GM23248 (cell line): ENCODE measurements at regions not wholly inside any gene's neighbourhood (a gene's known extent, or its start where the extent isn't known, plus 50 kb on each side); places are given as distances from the start of the nearest gene placed in this dataset.

Experiments
- DNase-seq: peaks from one replicate; pipeline ENCODE4 v3.0.0-alpha.2; 2015
- H2AFZ ChIP-seq: fragments of 200-600 bp; sonication (generic); 2 replicates; pipeline ENCODE4 v1.6.1; 2016; ENCODE audit warnings: antibody characterized with exemption
- H3F3A ChIP-seq: fragments of 200-600 bp; sonication (generic); 2 replicates; pipeline ENCODE4 v1.6.1; 2016; ENCODE audit warnings: mild to moderate bottlenecking, antibody characterized with exemption, mixed run types; ENCODE audit not compliant: insufficient read depth
- H3K27ac ChIP-seq: fragments of 200-600 bp; sonication (generic); 2 replicates; pipeline ENCODE4 v1.5.1; 2016; ENCODE audit warnings: mild to moderate bottlenecking
- H3K27me3 ChIP-seq: fragments of 200-600 bp; sonication (generic); replicated peaks from 2 replicates; pipeline ENCODE4 v1.6.1; 2016; ENCODE audit warnings: mild to moderate bottlenecking; ENCODE audit not compliant: insufficient read depth
- H3K36me3 ChIP-seq: fragments of 200-600 bp; sonication (generic); 2 replicates; pipeline ENCODE4 v1.6.1; 2016; ENCODE audit warnings: low read depth, mild to moderate bottlenecking
- H3K4me1 ChIP-seq: fragments of 200-600 bp; sonication (generic); 2 replicates; pipeline ENCODE4 v1.6.1; 2016; ENCODE audit warnings: mild to moderate bottlenecking; ENCODE audit not compliant: insufficient read depth
- H3K4me2 ChIP-seq: fragments of 200-600 bp; sonication (generic); one replicate; pipeline ENCODE4 v1.6.1; 2016; ENCODE audit warnings: mild to moderate bottlenecking; ENCODE audit not compliant: unreplicated experiment
- H3K4me3 ChIP-seq: fragments of 200-600 bp; sonication (generic); 2 replicates; pipeline ENCODE4 v1.5.1; 2016; ENCODE audit warnings: mild to moderate bottlenecking
- H3K79me2 ChIP-seq: fragments of 200-600 bp; sonication (generic); 2 replicates; pipeline ENCODE4 v1.6.1; 2016; ENCODE audit warnings: mild to moderate bottlenecking; ENCODE audit not compliant: insufficient read depth
- H3K9ac ChIP-seq: fragments of 200-600 bp; sonication (generic); 2 replicates; pipeline ENCODE4 v1.6.1; 2016; ENCODE audit warnings: mild to moderate bottlenecking
- H3K9me2 ChIP-seq: fragments of 200-600 bp; sonication (generic); 2 replicates; pipeline ENCODE4 v1.6.1; 2016; ENCODE audit warnings: mixed run types, mild to moderate bottlenecking, moderate library complexity; ENCODE audit not compliant: insufficient read depth
- H3K9me3 ChIP-seq: fragments of 200-600 bp; sonication (generic); one replicate; pipeline ENCODE4 v1.6.1; 2017; ENCODE audit warnings: low read depth
- H4K20me1 ChIP-seq: fragments of 200-600 bp; sonication (generic); 2 replicates; pipeline ENCODE4 v1.6.0; 2016; ENCODE audit not compliant: insufficient read depth
- EZH2 ChIP-seq: fragments of 200-600 bp; sonication (generic); IDR thresholded peaks from 2 replicates; pipeline ENCODE4 v1.6.1; 2018; ENCODE audit warnings: antibody characterized with exemption, mild to moderate bottlenecking; ENCODE audit not compliant: insufficient read depth, poor library complexity, severe bottlenecking
- EZH2phosphoT487 ChIP-seq: fragments of 200-600 bp; sonication (generic); IDR thresholded peaks from 2 replicates; pipeline ENCODE4 v1.6.1; 2018; ENCODE audit warnings: antibody characterized with exemption, moderate library complexity, mild to moderate bottlenecking, low read depth; ENCODE audit not compliant: insufficient read depth
- WGBS, 2 experiments: methylation state at CpG; one replicate each; pipeline ENCODE4 v1.1.6; 2015 to 2017; ENCODE audit warnings: low lambda C conversion rate in 2 of 2, low coverage in 1 of 2; ENCODE audit errors: missing lambda C conversion rate in 2 of 2; 5-methylcytosine and 5-hydroxymethylcytosine counted together
- in situ Hi-C: fragments of 300-500 bp; cut with MboI; formaldehyde crosslinking; loops from 2 replicates; pipeline ENCODE4 v1.15.0; 2020

DNA sequence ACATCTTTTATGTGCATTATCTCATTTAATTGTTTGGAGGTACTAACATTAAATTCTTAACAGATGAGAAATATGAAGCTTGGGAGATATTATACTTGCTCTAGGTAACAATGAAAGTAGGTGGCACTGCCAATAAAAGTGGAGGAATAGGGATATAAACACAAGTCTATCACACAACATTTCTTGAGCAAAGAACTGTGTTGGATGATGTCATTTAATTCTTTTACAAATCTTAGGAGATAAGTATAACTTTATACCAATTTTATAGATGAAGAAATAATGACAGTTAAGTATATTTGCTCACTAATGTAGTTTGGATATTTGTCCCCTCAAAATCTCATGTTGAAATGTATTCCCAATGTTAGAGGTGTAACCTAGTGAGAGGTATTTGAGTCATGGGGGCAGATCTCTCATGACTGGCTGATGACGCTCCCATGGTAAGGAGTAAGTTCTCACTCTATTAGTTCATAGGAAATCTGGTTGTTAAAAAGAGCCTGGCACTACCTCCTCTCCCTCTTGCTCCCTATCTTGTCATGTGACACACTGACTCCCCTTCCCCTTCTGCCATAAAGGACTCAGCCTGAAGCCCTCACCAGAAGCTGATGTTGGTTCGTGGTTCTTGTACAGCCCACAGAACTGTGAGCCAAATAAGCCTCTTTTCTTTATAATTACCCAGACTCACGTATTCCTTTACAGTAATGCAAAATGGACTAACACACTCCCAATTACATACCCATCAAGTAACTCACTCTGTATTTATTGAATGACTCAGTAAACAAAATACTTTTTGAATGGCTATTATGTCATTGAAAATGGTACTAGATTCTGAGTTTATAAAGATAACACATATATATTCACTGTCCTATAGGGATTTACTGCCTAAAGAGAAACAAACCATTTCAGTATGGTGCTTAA lies 146.8 kb upstream of the KITLG start:
- Histone ChIP-seq H3K27me3 (no peaks in the 10 kb centered on the region), H4K20me1 (no peaks in the 10 kb centered on the region), H3K4me3 (no peak overlapping the region), H3K79me2 (no peaks in the 10 kb centered on the region), H2AFZ (peak overlapping the region; percentile 73), H3K36me3 (no peaks in the 10 kb centered on the region), H3K4me2 (peak overlapping the region; percentile 56), H3F3A (peaks cover 26% of the 10 kb centered on the region), H3K4me1 (peaks cover 36% of the 10 kb centered on the region), H3K9me3 (no peaks in the 10 kb centered on the region), H3K9me2 (no peaks in the 10 kb centered on the region; the same call in 1 of the 2 replicates), H3K9ac (peak overlapping the region; percentile 52), H3K27ac (peak overlapping the region; percentile 82)
- DNase-seq = peak; percentile 84
- WGBS, 2 experiments = 25 to 34% methylated on average over 3 of the region's 3 CpGs
- no peak for TF ChIP-seq EZH2
- no peak for TF ChIP-seq EZH2phosphoT487
- in situ Hi-C loops = no loop called here

DNA sequence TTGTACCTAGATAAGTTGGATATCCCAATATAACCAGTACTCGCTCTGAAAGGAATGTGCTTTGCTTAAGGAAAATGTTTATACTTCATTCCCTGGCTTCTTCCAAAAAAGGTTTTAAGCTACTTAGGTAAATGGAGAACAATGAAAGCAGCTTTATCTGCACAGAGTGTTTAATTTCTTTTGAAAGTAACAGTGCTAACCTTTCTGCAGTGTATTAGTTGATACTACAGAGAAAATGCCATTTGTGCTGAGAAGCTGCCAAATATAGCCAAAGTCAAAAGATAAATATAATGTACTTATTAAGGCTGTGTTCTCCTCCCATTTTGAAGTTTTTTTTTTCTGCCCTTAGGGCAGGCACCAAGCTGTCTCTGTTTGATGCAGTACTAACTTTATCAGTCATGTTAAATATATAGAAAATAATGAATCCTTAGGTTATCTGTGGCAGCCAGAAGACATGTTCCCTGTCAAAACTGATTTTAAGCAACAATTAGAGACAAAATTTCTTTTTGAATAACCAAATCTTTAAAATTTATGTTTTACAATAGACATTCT lies 145.4 kb upstream of the KITLG start:
- Histone ChIP-seq H2AFZ (no peak overlapping the region), H3K36me3 (no peaks in the 10 kb centered on the region), H3K9me3 (no peaks in the 10 kb centered on the region), H3K9me2 (no peaks in the 10 kb centered on the region; the same call in 1 of the 2 replicates), H3K9ac (no peak overlapping the region), H3K4me3 (no peak overlapping the region), H3K27me3 (no peaks in the 10 kb centered on the region), H3K79me2 (no peaks in the 10 kb centered on the region), H4K20me1 (no peaks in the 10 kb centered on the region), H3K27ac (no peak overlapping the region), H3K4me1 (peaks cover 36% of the 10 kb centered on the region), H3F3A (peaks cover 26% of the 10 kb centered on the region), H3K4me2 (no peak overlapping the region)
- no peak for DNase-seq
- TF ChIP-seq EZH2phosphoT487 = no peak
- TF ChIP-seq EZH2 = no peak
- in situ Hi-C loops = no loop called here
- whole genome bisulfite sequencing, 2 experiments = 98 to 100% methylated on average over 1 of the region's 1 CpG

DNA sequence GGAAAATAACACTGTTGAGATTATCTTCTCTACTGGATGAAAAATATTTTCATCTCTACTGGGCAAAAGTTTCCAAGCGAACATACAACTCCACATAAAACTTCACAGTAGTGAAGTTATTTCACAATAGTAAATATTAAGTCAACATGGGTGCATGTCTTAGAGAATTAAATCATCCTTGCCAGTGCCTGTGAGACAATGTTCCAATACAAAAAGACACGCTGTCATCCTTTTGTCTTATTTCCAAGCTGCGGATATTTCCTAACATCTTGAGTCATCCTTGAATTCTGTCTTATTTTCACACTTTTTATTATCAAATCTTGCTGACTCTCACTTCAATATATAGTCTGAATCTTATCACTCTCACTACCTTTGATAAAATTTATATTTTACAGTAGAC lies 142.9 kb upstream of the KITLG start:
- Histone ChIP-seq H3F3A (peaks cover 26% of the 10 kb centered on the region), H3K4me3 (peak overlapping the region; percentile 29), H3K79me2 (no peaks in the 10 kb centered on the region), H3K9me2 (no peaks in the 10 kb centered on the region; the same call in 1 of the 2 replicates), H3K27ac (peak overlapping the region; percentile 56), H3K9ac (peak overlapping the region; percentile 40; the same call in 1 of the 2 replicates), H3K4me2 (peak overlapping the region; percentile 53), H3K9me3 (no peaks in the 10 kb centered on the region), H3K36me3 (no peaks in the 10 kb centered on the region), H4K20me1 (no peaks in the 10 kb centered on the region), H3K4me1 (peaks cover 36% of the 10 kb centered on the region), H3K27me3 (no peaks in the 10 kb centered on the region), H2AFZ (no peak overlapping the region; the same call in 1 of the 2 replicates)
- in situ Hi-C loops = no loop called here
- TF ChIP-seq EZH2phosphoT487 (no peak), EZH2 (no peak)
- 2 to 12% methylated on average over 3 of the region's 3 CpGs for WGBS, 2 experiments
- DNase-seq = peak; percentile 91

- Histone ChIP-seq H3K27ac (no peak overlapping the region), H3K9me2 (no peaks in the 10 kb centered on the region; the same call in 1 of the 2 replicates), H3K9me3 (no peaks in the 10 kb centered on the region), H3K79me2 (no peaks in the 10 kb centered on the region), H3K36me3 (no peaks in the 10 kb centered on the region), H3K27me3 (no peaks in the 10 kb centered on the region), H3K4me1 (peaks cover 19% of the 10 kb centered on the region), H3K4me2 (no peak overlapping the region), H2AFZ (no peak overlapping the region), H3K4me3 (no peak overlapping the region), H3K9ac (no peak overlapping the region), H3F3A (peaks cover 11% of the 10 kb centered on the region; the same call in 1 of the 2 replicates), H4K20me1 (no peaks in the 10 kb centered on the region)
- DNase-seq = no peak
- 58 to 62% methylated on average over 5 of the region's 5 CpGs for WGBS, 2 experiments
- in situ Hi-C loops = no loop called here
- TF ChIP-seq EZH2phosphoT487 (no peak), EZH2 (no peak)
These were observed 140.7 kb upstream of the KITLG start for GRCh38 chr12:88720785-88721650.
